H1 (cell line): ENCODE measurements at regions not wholly inside any gene's neighbourhood (a gene's known extent, or its start where the extent isn't known, plus 50 kb on each side); places are given as distances from the start of the nearest gene placed in this dataset.

Experiments
- CTCF ChIA-PET: fragments of 300-600 bp; sonication (Branson Sonifier 250); formaldehyde crosslinking; loops from one replicate; lab custom pipeline; 2021; ENCODE audit not compliant: partially characterized antibody; lab: Charles Lee
- POLR2A ChIA-PET: fragments of 300-600 bp; sonication (Branson Sonifier 250); formaldehyde crosslinking; loops from one replicate; lab custom pipeline; 2021; ENCODE audit warnings: inconsistent platforms; ENCODE audit not compliant: partially characterized antibody; lab: Charles Lee
- DNase-seq, 2 experiments: peaks; one replicate each; pipeline versions ENCODE4 v3.0.0 to v3.0.0-alpha.2; 2010 to 2022; ENCODE audit warnings: low spot score in 2 of 2, low read depth in 1 of 2, mixed read lengths in 1 of 2
- FAIRE-seq: peaks from 2 replicates; lab custom pipeline; 2011; peaks lifted over from hg19 to GRCh38; lab: Jason Lieb, UNC
- H2AFZ ChIP-seq: 2 replicates; pipeline ENCODE4 v1.8.1; 2012; ENCODE audit warnings: low read length, inconsistent platforms
- H2AK5ac ChIP-seq: 2 replicates; pipeline ENCODE4 v1.6.1; 2013; ENCODE audit warnings: low read depth, low read length
- H2BK120ac ChIP-seq: replicated peaks from 2 replicates; pipeline ENCODE3; 2013; ENCODE audit warnings: low read depth, low read length, inconsistent platforms
- H2BK12ac ChIP-seq: 2 replicates; pipeline ENCODE4 v1.6.1; 2013; ENCODE audit warnings: low read depth, low read length
- H2BK15ac ChIP-seq: 2 replicates; pipeline ENCODE4 v1.6.1; 2013; ENCODE audit warnings: low read length
- H2BK20ac ChIP-seq: 2 replicates; pipeline ENCODE4 v1.6.1; 2013; ENCODE audit warnings: low read length
- H2BK5ac ChIP-seq: 2 replicates; pipeline ENCODE4 v1.6.1; 2013; ENCODE audit warnings: low read depth, low read length
- H3K14ac ChIP-seq: 2 replicates; pipeline ENCODE4 v1.6.1; 2013; ENCODE audit warnings: inconsistent platforms; ENCODE audit not compliant: insufficient read length
- H3K18ac ChIP-seq: 2 replicates; pipeline ENCODE4 v1.6.1; 2013; ENCODE audit warnings: low read length; ENCODE audit errors: extremely low read depth
- H3K23ac ChIP-seq: 2 replicates; pipeline ENCODE4 v1.6.1; 2013; ENCODE audit warnings: inconsistent platforms; ENCODE audit not compliant: insufficient read length
- H3K23me2 ChIP-seq: 2 replicates; pipeline ENCODE4 v1.6.1; 2013; ENCODE audit warnings: low read depth, low read length
- H3K27ac ChIP-seq: 2 replicates; pipeline ENCODE4 v1.6.1; 2011; ENCODE audit warnings: low read depth, low read length, inconsistent platforms
- H3K27me3 ChIP-seq, 4 experiments: replicated peaks in 1 of 4; 1 replicate in 1 of 4; 2 replicates in 3 of 4; pipeline versions ENCODE4 v1.6.1 to v1.8.1; 2011 to 2013; ENCODE audit warnings: low read length in 3 of 4, mild to moderate bottlenecking in 3 of 4, inconsistent platforms in 2 of 4, mixed read lengths in 2 of 4, moderate library complexity in 1 of 4; ENCODE audit not compliant: control insufficient read depth in 3 of 4, insufficient read depth in 3 of 4; ENCODE audit errors: extremely low read depth in 1 of 4
- H3K36me3 ChIP-seq, 4 experiments: 2 replicates each; pipeline versions ENCODE4 v1.6.1 to v1.8.1; 2011 to 2013; ENCODE audit warnings: mild to moderate bottlenecking in 4 of 4, low read length in 3 of 4, moderate library complexity in 2 of 4, control low read depth in 1 of 4, inconsistent platforms in 1 of 4; ENCODE audit not compliant: insufficient read depth in 4 of 4, control insufficient read depth in 2 of 4
- H3K4ac ChIP-seq: replicated peaks from 2 replicates; pipeline ENCODE3; 2013; ENCODE audit warnings: low read length, low read depth, mixed read lengths, inconsistent platforms; ENCODE audit not compliant: insufficient read length
- H3K4me1 ChIP-seq, 4 experiments: replicated peaks in 1 of 4; 1 replicate in 1 of 4; 2 replicates in 3 of 4; pipeline versions ENCODE4 v1.6.1 to v1.8.1; 2011 to 2013; ENCODE audit warnings: low read length in 3 of 4, inconsistent platforms in 2 of 4, mixed read lengths in 1 of 4; ENCODE audit not compliant: insufficient read depth in 4 of 4, control insufficient read depth in 3 of 4
- H3K4me2 ChIP-seq, 2 experiments: 2 replicates each; pipeline versions ENCODE4 v1.6.1 to v1.8.1; 2011 to 2013; ENCODE audit warnings: low read depth in 2 of 2, low read length in 2 of 2, control low read depth in 1 of 2, inconsistent platforms in 1 of 2, mild to moderate bottlenecking in 1 of 2; ENCODE audit not compliant: insufficient read depth in 1 of 2
- H3K4me3 ChIP-seq, 4 experiments: fragments of 200-600, 300-600 bp in 1 of 4; sonication (generic), shearing (Covaris generic), sonication (Bioruptor Twin) in 1 of 4; 2 replicates each; pipeline versions ENCODE4 v1.5.1 to v1.8.1; 2011 to 2016; ENCODE audit warnings: low read length in 4 of 4, low read depth in 3 of 4, control low read depth in 2 of 4, inconsistent platforms in 2 of 4, mild to moderate bottlenecking in 2 of 4, mixed read lengths in 1 of 4, moderate library complexity in 1 of 4; ENCODE audit not compliant: insufficient read depth in 2 of 4; ENCODE audit errors: extremely low read depth in 1 of 4
- H3K56ac ChIP-seq: replicated peaks from 2 replicates; pipeline ENCODE3; 2013; ENCODE audit warnings: low read depth, mild to moderate bottlenecking, mixed read lengths, low read length, inconsistent platforms; ENCODE audit not compliant: insufficient read length
- H3K79me1 ChIP-seq: 2 replicates; pipeline ENCODE4 v1.6.1; 2013; ENCODE audit warnings: low read depth, low read length, control low read depth
- H3K79me2 ChIP-seq, 2 experiments: 2 replicates each; pipeline versions ENCODE4 v1.6.1 to v1.8.1; 2012 to 2013; ENCODE audit warnings: low read length in 2 of 2, mild to moderate bottlenecking in 2 of 2, inconsistent platforms in 1 of 2; ENCODE audit not compliant: insufficient read depth in 2 of 2, control insufficient read depth in 1 of 2
- H3K9ac ChIP-seq, 4 experiments: replicated peaks in 1 of 4; 1 replicate in 1 of 4; 2 replicates in 3 of 4; pipeline versions ENCODE4 v1.6.1 to v1.8.1; 2011 to 2013; ENCODE audit warnings: low read depth in 3 of 4, low read length in 3 of 4, control low read depth in 2 of 4, mild to moderate bottlenecking in 2 of 4, moderate library complexity in 2 of 4, inconsistent platforms in 1 of 4; ENCODE audit errors: extremely low read depth in 1 of 4
- H3K9me3 ChIP-seq, 2 experiments: 2 replicates each; pipeline versions ENCODE4 v1.6.1 to v1.8.1; 2012 to 2013; ENCODE audit warnings: mild to moderate bottlenecking in 2 of 2, moderate library complexity in 2 of 2, control low read depth in 1 of 2, inconsistent platforms in 1 of 2, low read depth in 1 of 2, low read length in 1 of 2, mixed read lengths in 1 of 2; ENCODE audit not compliant: insufficient read depth in 2 of 2
- H4K20me1 ChIP-seq, 2 experiments: replicated peaks in 1 of 2; 2 replicates each; pipeline versions ENCODE3 to v1.8.1; 2011 to 2013; ENCODE audit warnings: inconsistent platforms in 2 of 2, low read length in 2 of 2, mild to moderate bottlenecking in 1 of 2; ENCODE audit not compliant: insufficient read depth in 2 of 2, control insufficient read depth in 1 of 2
- H4K5ac ChIP-seq: 2 replicates; pipeline ENCODE4 v1.6.1; 2013; ENCODE audit warnings: low read length, low read depth, mixed read lengths, inconsistent platforms; ENCODE audit not compliant: insufficient read length
- H4K8ac ChIP-seq: 2 replicates; pipeline ENCODE4 v1.8.0; 2013; ENCODE audit warnings: mild to moderate bottlenecking, moderate library complexity, low read length, inconsistent platforms; ENCODE audit not compliant: insufficient read depth; ENCODE audit errors: extremely low read depth
- H4K91ac ChIP-seq: replicated peaks from 2 replicates; pipeline ENCODE3; 2013; ENCODE audit warnings: low read length, mixed read lengths, inconsistent platforms; ENCODE audit not compliant: insufficient read length
- CHD1 ChIP-seq: IDR thresholded peaks from 2 replicates; pipeline ENCODE4 v1.6.1; 2012; ENCODE audit warnings: low read depth, low read length, improper control_type of control experiment
- CHD2 ChIP-seq: IDR thresholded peaks from 2 replicates; pipeline ENCODE4 v1.6.1; 2012; ENCODE audit warnings: low read length, improper control_type of control experiment
- E2F6 ChIP-seq: IDR thresholded peaks from 2 replicates; pipeline ENCODE4 v1.6.1; 2012; ENCODE audit warnings: inconsistent platforms
- EP300 ChIP-seq, 2 experiments: IDR thresholded peaks; 1 replicate in 1 of 2; 2 replicates in 1 of 2; pipeline ENCODE4 v1.6.1; 2011 to 2012; ENCODE audit warnings: low read depth in 2 of 2, low read length in 2 of 2, mild to moderate bottlenecking in 2 of 2, borderline replicate concordance in 1 of 2, inconsistent platforms in 1 of 2, moderate library complexity in 1 of 2
- GABPA ChIP-seq: IDR thresholded peaks from 2 replicates; pipeline ENCODE4 v1.6.1; 2011; ENCODE audit warnings: mild to moderate bottlenecking, low read length, moderate library complexity, borderline replicate concordance; ENCODE audit not compliant: insufficient read depth
- MAFK ChIP-seq: IDR thresholded peaks from 2 replicates; pipeline ENCODE4 v1.6.1; 2012; ENCODE audit warnings: low read depth, mild to moderate bottlenecking, improper control_type of control experiment, low read length
- MAX ChIP-seq: IDR thresholded peaks from 2 replicates; pipeline ENCODE4 v1.6.1; 2012; ENCODE audit warnings: inconsistent platforms
- POLR2AphosphoS5 ChIP-seq: IDR thresholded peaks from 2 replicates; pipeline ENCODE4 v1.6.1; 2011; ENCODE audit warnings: low read depth, low read length
- RAD21 ChIP-seq, 2 experiments: IDR thresholded peaks in 1 of 2; conservative IDR thresholded peaks in 1 of 2; 2 replicates each; pipeline ENCODE4 v1.6.1; 2011; ENCODE audit warnings: low read depth in 2 of 2, low read length in 2 of 2, improper control_type of control experiment in 1 of 2, inconsistent platforms in 1 of 2, mild to moderate bottlenecking in 1 of 2, moderate library complexity in 1 of 2
- SIRT6 ChIP-seq: IDR thresholded peaks from one replicate; pipeline ENCODE4 v1.7.1; 2012; ENCODE audit warnings: low read length, inconsistent platforms
- SP2 ChIP-seq: IDR thresholded peaks from 2 replicates; pipeline ENCODE4 v1.6.1; 2012; ENCODE audit warnings: mild to moderate bottlenecking, low read length, inconsistent platforms
- SP4 ChIP-seq: IDR thresholded peaks from 2 replicates; pipeline ENCODE4 v1.6.1; 2012; ENCODE audit warnings: low read length, inconsistent platforms
- SUZ12 ChIP-seq: fragments of 200-600 bp; sonication (generic); IDR thresholded peaks from 2 replicates; pipeline ENCODE4 v1.6.1; 2012; ENCODE audit warnings: mild to moderate bottlenecking, inconsistent platforms, low read length, moderate library complexity, mixed read lengths
- TCF12 ChIP-seq: IDR thresholded peaks from 2 replicates; pipeline ENCODE4 v1.6.1; 2011; ENCODE audit warnings: low read depth, mild to moderate bottlenecking, low read length
- TEAD4 ChIP-seq: IDR thresholded peaks from 2 replicates; pipeline ENCODE4 v1.6.1; 2012; ENCODE audit warnings: low read depth, low read length, inconsistent platforms, mixed read lengths
- YY1 ChIP-seq: IDR thresholded peaks from 2 replicates; pipeline ENCODE4 v1.6.1; 2011; ENCODE audit warnings: low read depth, mild to moderate bottlenecking, low read length
- WGBS, 2 experiments: shearing (Covaris generic) in 1 of 2; methylation state at CpG; one replicate each; pipeline versions ENCODE4 v1.1.6 to v1.1.7; 2013 to 2015; ENCODE audit warnings: low lambda C conversion rate in 2 of 2, mixed read lengths in 2 of 2, inconsistent platforms in 1 of 2, low coverage in 1 of 2, missing lambda C conversion rate in 1 of 2; ENCODE audit not compliant: insufficient replicate concordance in 2 of 2, insufficient coverage in 1 of 2, insufficient read length in 1 of 2; ENCODE audit errors: extremely low coverage in 1 of 2, missing lambda C conversion rate in 1 of 2; 5-methylcytosine and 5-hydroxymethylcytosine counted together

DNA sequence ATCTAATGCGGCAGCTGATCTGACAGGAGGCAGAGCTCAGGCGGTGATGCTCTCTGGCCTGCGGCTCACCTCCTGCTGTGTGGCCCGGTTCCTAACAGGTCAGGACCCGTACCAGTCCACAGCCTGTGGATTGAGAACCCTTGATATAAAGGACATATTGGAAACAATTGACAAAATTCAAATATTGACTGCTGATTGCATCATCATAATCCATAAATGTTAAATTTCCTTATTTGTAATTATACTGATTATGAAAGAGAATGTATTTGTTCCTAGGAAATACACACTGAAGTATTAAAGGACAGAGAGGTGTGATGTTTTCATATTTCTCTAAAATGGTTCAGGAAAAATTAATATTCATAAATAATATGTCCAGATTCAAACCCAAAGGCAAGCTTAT, 63.8 kb upstream of the SRD5A2 start:
- no peak overlapping the region for H2BK5ac ChIP-seq
- DNase-seq (no peak), FAIRE-seq (no peak)
- H3K36me3 ChIP-seq, result no peaks in the 10 kb centered on the region
- peaks cover 25 to 30% of the 10 kb centered on the region in 2 experiments for H3K9me3 ChIP-seq
- no peak overlapping the region for H3K18ac ChIP-seq
- H3K79me2 ChIP-seq, result no peaks in the 10 kb centered on the region
- H3K56ac ChIP-seq, result no peak overlapping the region
- no peak overlapping the region for H4K8ac ChIP-seq
- no peaks in the 10 kb centered on the region for H3K4me1 ChIP-seq
- no peak overlapping the region for H3K23ac ChIP-seq
- H3K23me2 ChIP-seq, result no peaks in the 10 kb centered on the region
- H3K27me3 ChIP-seq, result no peaks in the 10 kb centered on the region
- 96% methylated on average over 5 of the region's 5 CpGs; no CpG with 5 or more reads in 1 of the 2 experiments for WGBS, 2 experiments
- H2BK12ac ChIP-seq, result no peak overlapping the region
- no peak overlapping the region for H4K91ac ChIP-seq
- no peak overlapping the region for H3K9ac ChIP-seq
- ChIA-PET CTCF (no interaction called here), POLR2A (no interaction called here)
- H2AK5ac ChIP-seq, result no peak overlapping the region
- no peaks in the 10 kb centered on the region for H4K20me1 ChIP-seq
- H3K27ac ChIP-seq, result no peak overlapping the region
- no peak overlapping the region for H2AFZ ChIP-seq
- no peak overlapping the region for H3K4me2 ChIP-seq
- no peak overlapping the region for H3K14ac ChIP-seq
- H2BK15ac ChIP-seq, result no peak overlapping the region
- no peak overlapping the region for H3K4ac ChIP-seq
- no peaks in the 10 kb centered on the region for H3K79me1 ChIP-seq
- no peak overlapping the region for H2BK20ac ChIP-seq
- no peak overlapping the region for H3K4me3 ChIP-seq
- no peak overlapping the region for H4K5ac ChIP-seq
- no peak overlapping the region for H2BK120ac ChIP-seq
- no peak for TF ChIP-seq TCF12
- TF ChIP-seq GABPA, result no peak
- no peak for TF ChIP-seq MAX
- TF ChIP-seq YY1, result no peak
- TF ChIP-seq E2F6, result no peak
- no peak for TF ChIP-seq EP300 (IDR thresholded peaks at IDR 0.05; ENCODE audit: borderline replicate concordance in 1 of 2, low read depth in 2 of 2, low read length in 2 of 2)
- no peak for TF ChIP-seq SP2
- no peak for TF ChIP-seq CHD2
- TF ChIP-seq RAD21 (IDR thresholded peaks at IDR 0.05 in 1 of 2, conservative IDR thresholded peaks at IDR 0.05 in 1 of 2; ENCODE audit: low read depth in 2 of 2, low read length in 2 of 2), result no peak
- TF ChIP-seq SIRT6, result no peak
- no peak for TF ChIP-seq SUZ12
- no peak for TF ChIP-seq MAFK
- TF ChIP-seq POLR2AphosphoS5, result no peak
- no peak for TF ChIP-seq TEAD4
- no peak for TF ChIP-seq SP4
- no peak for TF ChIP-seq CHD1
